T1000 (cell line): ENCODE measurements at regions not wholly inside any gene's neighbourhood (a gene's known extent, or its start where the extent isn't known, plus 50 kb on each side); places are given as distances from the start of the nearest gene placed in this dataset.
"Not testable (repeated sequence)": the region's sequence is repeated elsewhere in the genome, so short reads cannot be mapped to it uniquely, and the experiment has no call there.

Source experiments
- DNase-seq: peaks from one replicate; lab custom pipeline; 2025; ENCODE audit warnings: mixed read lengths; lab: John Stamatoyannopoulos, UW

DNA sequence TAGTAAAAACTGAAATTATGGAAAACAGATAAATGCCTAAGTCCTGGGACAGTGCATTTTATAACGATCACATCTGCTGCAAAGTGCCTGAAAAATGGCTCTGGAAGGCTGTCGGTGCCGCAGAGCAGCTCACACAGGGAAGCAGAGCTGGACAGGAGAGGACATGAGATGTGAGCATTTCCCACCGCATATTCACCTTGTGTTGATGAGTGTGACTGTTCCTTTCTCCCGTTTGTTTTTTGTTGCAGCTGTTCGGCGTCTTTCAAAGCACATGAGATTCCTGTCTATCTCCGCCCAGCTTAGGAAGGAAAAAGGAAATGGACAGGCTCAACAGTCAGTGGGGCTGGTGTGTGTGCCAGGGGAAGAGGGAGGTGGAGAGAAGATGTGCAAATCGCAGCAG is 164.9 kb upstream of the SEMA6A start:
- no peak for DNase-seq

- DNase-seq, result no peak
Observed at GRCh38 chr5:116738615-116739261, 164.1 kb upstream of the SEMA6A start.

- no peak for DNase-seq
Observed at GRCh38 chr5:116738239-116738614, 163.6 kb upstream of the SEMA6A start.

- DNase-seq, result no peak
Observed at GRCh38 chr5:116736671-116737070, 162.0 kb upstream of the SEMA6A start.

DNA sequence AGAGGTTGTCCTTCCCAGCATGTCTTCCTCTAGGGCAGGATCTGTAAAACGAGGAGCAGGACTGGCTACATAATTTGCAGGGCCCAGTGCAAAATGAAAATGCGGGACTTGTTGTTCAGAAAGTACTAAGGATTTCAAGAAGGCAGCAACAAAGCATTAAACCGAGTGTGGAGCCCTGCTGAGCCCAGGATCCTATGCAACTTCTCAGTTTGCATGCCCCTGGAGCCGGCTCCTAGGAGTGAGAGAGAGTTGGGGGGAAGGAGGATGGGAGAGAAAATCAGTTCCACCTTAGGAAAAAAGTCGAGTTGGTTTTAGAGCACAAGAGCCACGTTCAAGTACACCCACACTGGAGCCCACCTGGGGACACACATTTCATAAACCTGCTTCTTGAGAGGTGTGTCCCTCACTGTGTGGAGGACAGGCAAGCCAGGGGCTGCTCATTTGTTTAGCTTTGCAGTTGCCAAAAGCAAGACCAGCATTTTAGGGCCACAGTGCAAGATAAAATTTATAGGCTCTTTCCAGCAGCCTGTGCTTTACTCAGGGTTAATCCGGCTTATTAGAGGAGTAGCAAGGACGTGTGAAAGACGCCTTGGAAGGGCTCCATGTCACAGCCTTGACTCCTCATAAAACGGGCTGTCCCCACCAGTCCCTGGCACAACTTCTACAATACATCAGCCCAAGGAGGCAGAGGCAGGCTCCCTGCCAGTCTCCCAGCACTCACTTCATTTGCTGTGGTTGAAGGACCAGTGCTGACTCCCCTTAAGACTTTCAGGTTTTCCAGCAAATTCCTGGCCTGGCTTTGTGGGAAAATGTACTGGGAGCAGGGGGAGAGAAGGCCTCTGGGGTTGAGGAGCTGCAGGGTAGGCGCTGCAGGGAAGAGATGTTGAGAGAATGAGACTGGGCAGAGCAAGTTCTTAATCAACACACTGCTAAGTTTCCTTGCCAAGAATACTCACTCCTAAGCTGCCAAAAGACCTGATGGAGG is 159.7 kb upstream of the SEMA6A start:
- DNase-seq, result no peak

DNA sequence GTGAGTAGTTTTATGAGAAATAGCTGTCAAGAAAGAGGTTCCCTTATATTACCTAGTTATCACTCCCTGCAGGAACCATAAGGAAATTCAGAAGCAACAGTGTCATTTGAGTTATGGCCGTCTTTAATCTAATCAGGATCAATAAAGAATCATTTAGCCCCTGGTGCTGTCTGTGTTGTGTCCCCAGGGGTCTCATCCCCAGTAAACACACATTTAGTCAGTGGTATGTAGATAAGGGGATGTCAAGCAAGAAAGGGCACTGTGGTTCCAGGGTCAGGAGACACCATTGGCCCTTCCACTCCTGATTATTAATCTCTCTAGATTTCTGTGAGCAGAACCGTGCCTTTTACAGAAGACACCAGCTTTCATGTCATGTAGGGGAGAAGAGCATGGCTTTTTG is 158.0 kb upstream of the SEMA6A start:
- no peak for DNase-seq

DNA sequence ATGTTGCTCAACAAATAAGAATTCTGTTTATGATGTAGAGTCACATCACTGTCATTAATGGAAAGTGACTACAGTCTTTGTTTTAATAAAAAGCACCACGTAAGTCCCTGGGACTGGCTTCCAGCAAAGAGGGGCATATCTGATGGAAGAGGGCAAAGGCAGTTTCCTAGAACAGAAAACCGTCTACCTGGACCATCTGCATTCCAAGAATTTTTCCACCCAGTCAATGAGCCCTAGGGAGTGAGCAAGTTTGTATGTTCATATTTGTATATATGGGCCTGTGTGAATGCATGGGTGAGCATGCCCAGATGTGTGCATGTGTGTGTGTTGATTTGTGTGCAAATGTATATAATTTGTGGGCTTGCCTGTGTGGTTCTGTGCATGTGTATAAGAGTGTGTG is 156.8 kb upstream of the SEMA6A start:
- no peak for DNase-seq

DNA sequence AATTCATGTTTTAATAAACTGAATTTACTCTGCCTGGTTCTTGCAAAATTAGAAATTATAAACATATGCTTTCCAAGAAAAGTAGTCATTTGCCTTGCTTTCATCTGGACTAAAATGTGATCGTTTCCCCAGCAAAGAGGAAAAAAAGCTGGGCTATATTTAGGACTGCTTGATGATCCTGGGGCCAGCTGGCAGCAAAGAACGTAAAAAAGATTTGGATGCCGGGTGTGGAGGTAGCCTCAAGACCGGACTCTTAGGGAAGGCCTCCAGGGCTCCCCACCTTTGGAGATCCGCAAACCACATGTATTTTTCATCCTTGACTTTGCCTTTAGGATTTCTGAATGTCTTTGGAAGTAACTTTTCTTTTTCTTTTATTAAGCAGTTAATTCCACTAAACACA is 156.1 kb upstream of the SEMA6A start:
- no peak for DNase-seq

GRCh38 chr5:116730185-116730584 is 155.6 kb upstream of the SEMA6A start:
- no peak for DNase-seq

DNA sequence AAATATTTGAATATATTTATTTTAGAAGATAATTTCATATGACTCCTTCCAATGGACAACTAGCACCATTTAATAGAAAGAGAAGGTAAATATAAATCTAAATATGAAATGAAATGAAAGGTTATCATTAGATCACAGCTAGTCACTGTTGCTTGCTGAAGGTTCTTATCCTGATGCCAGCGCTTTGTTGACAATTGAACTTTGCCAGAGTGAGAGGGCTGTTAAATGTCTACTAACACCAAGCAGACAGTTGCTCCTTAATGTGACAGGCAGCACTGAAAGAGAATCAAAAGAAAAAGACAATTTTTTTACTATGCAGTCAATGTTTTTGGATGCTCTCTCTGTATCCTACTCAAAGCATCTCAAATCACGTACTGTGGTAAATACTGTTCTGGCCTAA is 152.6 kb upstream of the SEMA6A start:
- no peak for DNase-seq

DNA sequence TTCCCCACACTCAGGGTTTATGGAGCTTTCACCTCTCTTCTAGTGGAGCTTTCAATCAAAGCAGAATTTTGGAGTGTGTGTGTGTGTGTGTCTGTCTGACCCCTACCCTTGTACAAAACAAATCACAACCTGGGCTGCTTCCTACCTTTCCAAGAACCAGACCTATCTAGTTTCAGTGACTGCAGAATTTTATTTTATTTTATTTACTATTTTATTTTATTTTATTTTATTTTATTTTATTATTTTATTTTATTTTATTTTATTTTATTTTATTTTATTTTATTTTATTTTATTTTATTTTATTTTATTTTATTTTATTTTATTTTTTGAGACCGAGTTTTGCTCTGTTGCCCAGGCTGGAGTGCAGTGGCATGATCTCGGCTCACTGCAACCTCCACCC is 151.6 kb upstream of the SEMA6A start:
- DNase-seq, result not testable (repeated sequence)

GRCh38 chr5:116724971-116725370 is 150.3 kb upstream of the SEMA6A start:
- DNase-seq, result no peak

DNA sequence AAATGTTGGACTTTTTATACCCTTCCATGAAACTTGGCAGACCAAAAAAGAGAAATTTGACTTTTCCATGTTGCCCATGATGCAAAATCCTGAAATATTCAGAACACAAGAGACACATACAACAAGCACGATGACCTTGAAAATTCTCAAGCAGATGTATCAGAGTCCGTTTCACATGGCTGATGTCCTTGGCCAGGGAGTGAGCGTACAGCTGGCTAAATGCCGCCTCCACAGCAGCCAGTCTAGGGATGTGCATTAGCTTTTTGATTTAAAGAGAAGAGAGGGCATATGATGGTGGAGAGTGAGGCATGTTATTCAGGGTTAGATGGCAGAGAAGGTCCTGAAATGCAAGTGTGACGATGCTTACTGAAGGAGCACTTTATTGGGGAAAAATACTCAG is 148.0 kb upstream of the SEMA6A start:
- no peak for DNase-seq

GRCh38 chr5:116719106-116719505 is 144.5 kb upstream of the SEMA6A start:
- no peak for DNase-seq

DNA sequence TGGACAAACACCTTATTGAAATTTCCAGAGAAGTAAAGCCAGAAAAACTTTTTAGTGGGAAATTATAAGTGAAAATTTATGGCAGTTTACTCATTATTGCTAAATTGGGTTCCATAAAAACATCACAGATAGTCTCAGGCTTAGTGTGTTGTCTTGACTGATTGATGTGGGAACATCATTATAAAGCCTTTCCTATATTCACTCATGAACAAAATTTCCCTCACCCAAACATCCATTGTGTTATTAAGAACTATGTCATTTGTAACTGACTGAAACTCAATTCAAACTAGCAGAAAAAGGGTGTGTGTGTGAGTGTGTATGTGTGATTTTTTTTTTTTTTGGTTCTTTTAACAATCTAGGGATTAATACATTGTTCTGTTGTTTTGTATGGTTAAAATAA is 143.7 kb upstream of the SEMA6A start:
- no peak for DNase-seq

- DNase-seq, result no peak
Observed at GRCh38 chr5:116709082-116709481, 134.5 kb upstream of the SEMA6A start.

DNA sequence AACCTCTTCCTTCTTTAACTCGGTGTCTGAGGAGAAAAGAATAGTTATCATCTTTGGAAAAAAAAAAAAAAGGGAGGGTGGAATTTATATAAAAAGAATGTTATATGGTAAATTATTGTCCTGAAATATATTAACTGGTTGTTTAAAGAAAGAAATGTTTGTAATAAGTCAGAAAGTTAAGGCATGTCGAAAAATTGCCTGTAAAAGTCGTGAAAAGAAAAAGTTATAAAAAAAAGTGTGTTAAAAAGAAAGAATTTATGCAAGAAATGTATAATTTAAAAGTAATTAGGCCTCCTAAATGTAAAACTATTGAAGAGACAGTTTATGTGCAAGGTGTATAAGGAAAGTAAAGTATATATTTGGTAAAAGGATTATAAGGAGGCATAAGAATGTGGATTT is 130.5 kb upstream of the SEMA6A start:
- DNase-seq, result not testable (repeated sequence)

- no peak for DNase-seq
Observed at GRCh38 chr5:116703941-116704340, 129.3 kb upstream of the SEMA6A start.

- no peak for DNase-seq
Observed at GRCh38 chr5:116703328-116703727, 128.7 kb upstream of the SEMA6A start.

DNA sequence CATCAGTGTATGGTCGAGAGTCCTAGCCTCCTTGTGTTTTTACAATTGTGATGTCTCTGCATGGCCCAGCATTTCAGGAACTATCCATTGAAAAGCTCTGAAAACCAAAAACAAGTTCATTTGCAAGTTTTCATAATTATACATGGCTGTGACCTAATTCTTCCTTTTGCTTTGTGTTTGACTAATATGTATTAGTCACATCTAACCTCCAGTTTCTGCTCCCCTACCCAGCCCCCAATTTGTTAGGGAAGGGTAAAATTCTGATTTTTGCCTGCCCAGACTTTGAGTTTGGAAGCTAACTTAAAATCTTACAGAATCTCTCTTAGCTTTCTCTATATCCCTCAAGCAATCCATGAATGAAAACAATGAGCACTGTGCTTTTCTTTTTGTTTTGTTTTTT is 128.2 kb upstream of the SEMA6A start:
- no peak for DNase-seq

DNA sequence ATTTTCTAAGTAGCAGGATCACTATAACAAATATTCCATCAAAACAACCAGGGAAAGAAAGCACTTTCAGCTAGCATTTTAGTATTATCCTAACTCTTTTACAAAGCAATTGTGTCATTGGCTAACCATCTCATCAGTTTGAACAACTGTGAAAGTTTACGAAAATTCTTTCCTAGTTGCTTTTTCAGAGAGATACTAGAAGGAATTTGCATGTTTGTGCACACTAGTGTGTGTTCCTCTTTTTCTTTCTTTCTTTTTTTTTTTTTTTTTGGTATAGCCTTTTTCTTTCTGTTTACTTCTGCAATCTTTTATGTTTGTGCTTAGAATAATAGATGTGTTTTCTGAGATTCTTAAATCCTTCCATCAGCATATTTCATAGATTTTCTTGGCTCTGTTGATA is 124.7 kb upstream of the SEMA6A start:
- no peak for DNase-seq

- no peak for DNase-seq
Observed at GRCh38 chr5:116696366-116696765, 121.7 kb upstream of the SEMA6A start.

- no peak for DNase-seq
Observed at GRCh38 chr5:116695681-116696080, 121.1 kb upstream of the SEMA6A start.
